ENCODE measurements at regions not wholly inside any gene's neighbourhood (a gene's known extent, or its start where the extent isn't known, plus 50 kb on each side); places are given as distances from the start of the nearest gene placed in this dataset.

GRCh38 chr5:89723907-89724306, 685.6 kb downstream of the CETN3 start:
- no peak overlapping the region for H3K4me3 ChIP-seq (ENCODE audit: control insufficient read depth, low read depth, low read length)
- TF ChIP-seq CTCF (IDR thresholded peaks at IDR 0.05; ENCODE audit: control insufficient read depth, insufficient read depth, low read depth, low read length, missing control alignments), result no peak
- no peak for DNase-seq (ENCODE audit: low read depth)

GRCh38 chr5:89722538-89722937, 687.0 kb downstream of the CETN3 start:
- TF ChIP-seq CTCF (IDR thresholded peaks at IDR 0.05; ENCODE audit: control insufficient read depth, insufficient read depth, low read depth, low read length, missing control alignments), result no peak
- DNase-seq (ENCODE audit: low read depth), result no peak
- no peak overlapping the region for H3K4me3 ChIP-seq (ENCODE audit: control insufficient read depth, low read depth, low read length)

- no peak overlapping the region for H3K4me3 ChIP-seq (ENCODE audit: control insufficient read depth, low read depth, low read length)
- TF ChIP-seq CTCF (IDR thresholded peaks at IDR 0.05; ENCODE audit: control insufficient read depth, insufficient read depth, low read depth, low read length, missing control alignments), result no peak
- DNase-seq (ENCODE audit: low read depth), result no peak
Observed at GRCh38 chr5:89721931-89722330, 687.6 kb downstream of the CETN3 start.

GRCh38 chr5:89721353-89721752, 688.2 kb downstream of the CETN3 start:
- no peak for DNase-seq (ENCODE audit: low read depth)

GRCh38 chr5:89712134-89712700, 697.3 kb downstream of the CETN3 start:
- no peak overlapping the region for H3K4me3 ChIP-seq (ENCODE audit: control insufficient read depth, low read depth, low read length)
- no peak for DNase-seq (ENCODE audit: low read depth)
- no peak for TF ChIP-seq CTCF (IDR thresholded peaks at IDR 0.05; ENCODE audit: control insufficient read depth, insufficient read depth, low read depth, low read length, missing control alignments)

More at GRCh38 chr5:89721353-89721752, 688.2 kb downstream of the CETN3 start:
- TF ChIP-seq CTCF (IDR thresholded peaks at IDR 0.05; ENCODE audit: control insufficient read depth, insufficient read depth, low read depth, low read length, missing control alignments), result no peak
- no peak overlapping the region for H3K4me3 ChIP-seq (ENCODE audit: control insufficient read depth, low read depth, low read length)

- no peak for TF ChIP-seq CTCF (IDR thresholded peaks at IDR 0.05; ENCODE audit: control insufficient read depth, insufficient read depth, low read depth, low read length, missing control alignments)
- DNase-seq (ENCODE audit: low read depth), result no peak
- H3K4me3 ChIP-seq (ENCODE audit: control insufficient read depth, low read depth, low read length), result no peak overlapping the region
Observed at GRCh38 chr5:89711526-89711925, 698.0 kb downstream of the CETN3 start.

- DNase-seq (ENCODE audit: low read depth), result no peak
Observed at GRCh38 chr5:89710006-89710405, 699.5 kb downstream of the CETN3 start.

More at GRCh38 chr5:89710006-89710405, 699.5 kb downstream of the CETN3 start:
- no peak for TF ChIP-seq CTCF (IDR thresholded peaks at IDR 0.05; ENCODE audit: control insufficient read depth, insufficient read depth, low read depth, low read length, missing control alignments)
- H3K4me3 ChIP-seq (ENCODE audit: control insufficient read depth, low read depth, low read length), result no peak overlapping the region

All from AG09309 (cell line).